Activated naive CD8-positive, alpha-beta T cell treated with anti-CD3 and anti-CD28 coated beads for 36 hours (primary cell): ENCODE measurements at regions not wholly inside any gene's neighbourhood (a gene's known extent, or its start where the extent isn't known, plus 50 kb on each side); places are given as distances from the start of the nearest gene placed in this dataset.

Experiments used
- DNase-seq: peaks from one replicate; pipeline ENCODE4 v3.0.0; 2021
- H3K27ac Mint-ChIP-seq: one replicate; pipeline ENCODE4 v1.8.0; 2022; ENCODE audit warnings: mild to moderate bottlenecking, moderate library complexity, mixed read lengths
- H3K27me3 Mint-ChIP-seq: one replicate; pipeline ENCODE4 v1.8.0; 2022; ENCODE audit warnings: mild to moderate bottlenecking, mixed read lengths
- H3K36me3 Mint-ChIP-seq: one replicate; pipeline ENCODE4 v1.8.0; 2021; ENCODE audit warnings: mild to moderate bottlenecking, mixed read lengths
- H3K4me1 Mint-ChIP-seq: one replicate; pipeline ENCODE4 v1.8.0; 2021; ENCODE audit warnings: mixed read lengths
- H3K4me3 Mint-ChIP-seq: one replicate; pipeline ENCODE4 v1.8.0; 2022; ENCODE audit warnings: mild to moderate bottlenecking, moderate library complexity, mixed read lengths
- H3K9me3 Mint-ChIP-seq: one replicate; pipeline ENCODE4 v1.8.0; 2022; ENCODE audit warnings: mixed read lengths

GRCh38 chr5:3373391-3373790 is 222.2 kb upstream of the IRX1 start:
- H3K4me3 Mint-ChIP-seq: no peak overlapping the region
- H3K27me3 Mint-ChIP-seq: no peaks in the 10 kb centered on the region
- peaks cover 11% of the 10 kb centered on the region for H3K9me3 Mint-ChIP-seq
- no peak for DNase-seq
- no peak overlapping the region for H3K27ac Mint-ChIP-seq
- H3K36me3 Mint-ChIP-seq: no peaks in the 10 kb centered on the region
- no peaks in the 10 kb centered on the region for H3K4me1 Mint-ChIP-seq

DNA sequence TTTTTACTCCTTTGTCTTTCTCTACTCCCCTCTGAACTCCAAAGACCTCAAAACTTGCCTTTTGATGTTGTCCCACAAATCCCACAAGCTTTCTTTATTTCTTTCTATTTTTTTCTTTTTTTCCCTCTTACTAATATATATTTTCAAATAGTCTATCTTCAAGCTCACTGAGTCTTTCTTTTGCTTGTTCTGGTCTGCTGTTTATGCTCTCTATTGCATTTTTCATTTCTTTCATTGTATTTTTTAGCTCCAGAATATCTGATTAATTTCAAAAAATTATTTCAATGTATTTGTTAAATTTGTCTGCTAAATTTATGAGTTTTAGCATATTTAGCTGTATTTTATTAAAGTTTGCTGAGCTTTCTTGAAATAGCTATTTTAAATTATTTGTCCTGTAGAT is 223.3 kb upstream of the IRX1 start:
- Mint-ChIP-seq H3K9me3 (peaks cover 11% of the 10 kb centered on the region), H3K4me1 (no peaks in the 10 kb centered on the region), H3K36me3 (no peaks in the 10 kb centered on the region)

GRCh38 chr5:3365501-3366215 is 230.0 kb upstream of the IRX1 start:
- Mint-ChIP-seq H3K4me1 (no peaks in the 10 kb centered on the region), H3K27me3 (no peaks in the 10 kb centered on the region), H3K4me3 (no peak overlapping the region), H3K27ac (no peak overlapping the region), H3K9me3 (no peaks in the 10 kb centered on the region), H3K36me3 (no peaks in the 10 kb centered on the region)
- no peak for DNase-seq

More for the DNA sequence above, 223.3 kb upstream of the IRX1 start:
- H3K4me3 Mint-ChIP-seq: no peak overlapping the region
- no peaks in the 10 kb centered on the region for H3K27me3 Mint-ChIP-seq
- no peak overlapping the region for H3K27ac Mint-ChIP-seq
- no peak for DNase-seq

GRCh38 chr5:3364941-3365340 is 230.7 kb upstream of the IRX1 start:
- no peak overlapping the region for H3K4me3 Mint-ChIP-seq
- no peak for DNase-seq
- H3K27ac Mint-ChIP-seq: no peak overlapping the region
- no peaks in the 10 kb centered on the region for H3K36me3 Mint-ChIP-seq
- peaks cover 1% of the 10 kb centered on the region for H3K9me3 Mint-ChIP-seq
- H3K4me1 Mint-ChIP-seq: no peaks in the 10 kb centered on the region
- no peaks in the 10 kb centered on the region for H3K27me3 Mint-ChIP-seq

DNA sequence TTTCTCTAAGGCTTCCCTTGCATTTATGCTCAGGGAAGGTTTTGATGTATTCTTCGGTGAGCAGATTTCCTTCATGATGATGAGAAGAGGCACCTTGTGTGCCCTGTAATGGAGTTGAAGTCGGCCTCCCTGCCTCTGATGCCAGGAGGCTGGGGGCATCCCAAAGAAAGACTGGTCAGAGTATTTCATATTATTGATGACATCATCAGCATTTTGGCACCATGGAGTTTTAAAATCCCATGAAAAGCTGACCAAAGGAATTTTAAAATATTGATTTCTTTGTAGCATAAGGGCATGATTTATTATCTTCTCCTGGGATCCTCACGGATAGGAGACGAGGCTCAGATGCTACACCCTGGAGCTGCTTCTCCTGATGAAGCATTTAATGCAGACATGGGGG is 231.2 kb upstream of the IRX1 start:
- Mint-ChIP-seq H3K27me3 (no peaks in the 10 kb centered on the region), H3K9me3 (peaks cover 1% of the 10 kb centered on the region), H3K4me1 (no peaks in the 10 kb centered on the region), H3K4me3 (no peak overlapping the region), H3K36me3 (no peaks in the 10 kb centered on the region), H3K27ac (no peak overlapping the region)
- DNase-seq: no peak

DNA sequence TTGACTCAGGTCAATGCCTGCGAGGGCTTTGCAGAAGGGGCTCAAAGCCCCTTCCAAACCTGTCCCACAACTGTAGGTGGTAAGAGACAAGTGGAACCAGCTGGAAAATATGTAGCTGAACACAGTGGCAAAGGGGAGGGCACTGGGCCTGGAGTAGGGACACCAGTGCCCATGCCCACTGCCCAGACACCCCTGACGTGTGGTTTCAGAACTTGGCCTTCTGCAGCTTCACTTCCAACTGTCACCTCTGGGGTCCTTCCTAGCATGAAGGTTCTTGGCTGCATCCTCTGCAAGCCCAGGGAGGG is 233.1 kb upstream of the IRX1 start:
- peaks cover 1% of the 10 kb centered on the region for H3K9me3 Mint-ChIP-seq
- no peak for DNase-seq
- H3K4me3 Mint-ChIP-seq: no peak overlapping the region
- H3K27ac Mint-ChIP-seq: no peak overlapping the region
- H3K4me1 Mint-ChIP-seq: no peaks in the 10 kb centered on the region
- H3K36me3 Mint-ChIP-seq: no peaks in the 10 kb centered on the region
- H3K27me3 Mint-ChIP-seq: no peaks in the 10 kb centered on the region

GRCh38 chr5:3361811-3362605 is 233.6 kb upstream of the IRX1 start:
- Mint-ChIP-seq H3K9me3 (peaks cover 1% of the 10 kb centered on the region), H3K27ac (no peak overlapping the region), H3K27me3 (no peaks in the 10 kb centered on the region), H3K4me3 (no peak overlapping the region), H3K4me1 (no peaks in the 10 kb centered on the region), H3K36me3 (no peaks in the 10 kb centered on the region)
- no peak for DNase-seq

GRCh38 chr5:3359642-3360041 is 236.0 kb upstream of the IRX1 start:
- no peaks in the 10 kb centered on the region for H3K27me3 Mint-ChIP-seq
- H3K36me3 Mint-ChIP-seq: no peaks in the 10 kb centered on the region
- no peak overlapping the region for H3K27ac Mint-ChIP-seq
- no peak overlapping the region for H3K4me3 Mint-ChIP-seq
- no peaks in the 10 kb centered on the region for H3K4me1 Mint-ChIP-seq
- DNase-seq: no peak
- H3K9me3 Mint-ChIP-seq: peaks cover 1% of the 10 kb centered on the region

- H3K27ac Mint-ChIP-seq: no peak overlapping the region
- no peak for DNase-seq
Measured at GRCh38 chr5:3357291-3357690, 238.3 kb upstream of the IRX1 start.

GRCh38 chr5:3356016-3356415 is 239.6 kb upstream of the IRX1 start:
- peaks cover 5% of the 10 kb centered on the region for H3K27me3 Mint-ChIP-seq
- no peak overlapping the region for H3K27ac Mint-ChIP-seq
- no peaks in the 10 kb centered on the region for H3K36me3 Mint-ChIP-seq
- no peak for DNase-seq
- no peaks in the 10 kb centered on the region for H3K4me1 Mint-ChIP-seq
- no peak overlapping the region for H3K4me3 Mint-ChIP-seq
- H3K9me3 Mint-ChIP-seq: peaks cover 1% of the 10 kb centered on the region

More at GRCh38 chr5:3357291-3357690, 238.3 kb upstream of the IRX1 start:
- Mint-ChIP-seq H3K9me3 (peaks cover 1% of the 10 kb centered on the region), H3K36me3 (no peaks in the 10 kb centered on the region), H3K4me3 (no peak overlapping the region), H3K27me3 (peaks cover 5% of the 10 kb centered on the region), H3K4me1 (no peaks in the 10 kb centered on the region)

DNA sequence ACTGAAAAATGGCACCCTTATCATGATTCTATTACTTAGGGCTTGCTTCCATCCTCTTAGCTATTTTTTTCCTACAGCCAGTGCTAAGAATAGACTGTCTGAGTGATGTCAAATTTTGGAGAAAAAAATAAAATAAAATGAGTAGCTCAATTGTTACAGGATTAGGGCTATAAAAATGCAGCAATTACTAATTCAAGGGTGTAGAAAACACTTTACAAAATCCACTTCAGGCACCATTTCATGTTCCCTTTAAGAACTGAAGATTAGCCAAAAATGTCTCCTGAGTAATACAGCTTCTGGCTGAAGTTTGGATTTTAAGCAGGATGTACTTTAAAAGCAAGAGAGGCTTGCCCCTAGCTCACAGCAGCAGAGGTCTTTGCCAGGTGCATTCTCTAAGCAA is 240.5 kb upstream of the IRX1 start:
- no peak for DNase-seq
- Mint-ChIP-seq H3K27me3 (peaks cover 5% of the 10 kb centered on the region), H3K9me3 (no peaks in the 10 kb centered on the region), H3K4me3 (no peak overlapping the region), H3K36me3 (no peaks in the 10 kb centered on the region), H3K4me1 (no peaks in the 10 kb centered on the region), H3K27ac (no peak overlapping the region)

DNA sequence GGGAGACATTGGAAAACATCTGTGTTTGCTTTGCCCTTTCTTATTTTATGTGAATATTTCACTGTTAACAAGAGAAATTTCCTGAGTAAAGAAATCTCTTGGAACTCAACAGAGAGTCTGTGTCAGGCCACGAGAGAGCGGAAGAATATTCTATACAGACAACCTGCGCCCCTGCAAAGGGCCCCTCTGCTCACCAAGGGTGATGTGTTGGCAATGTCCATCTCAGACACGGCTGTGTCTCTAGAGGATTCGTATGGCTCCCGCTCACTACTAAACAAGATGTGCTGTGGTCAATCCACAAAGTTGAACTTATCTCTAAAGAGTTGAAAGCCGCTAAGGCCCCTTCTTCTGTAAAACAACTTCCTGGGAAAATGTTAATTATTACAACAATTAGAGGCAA is 241.0 kb upstream of the IRX1 start:
- Mint-ChIP-seq H3K36me3 (no peaks in the 10 kb centered on the region), H3K4me3 (no peak overlapping the region), H3K27ac (no peak overlapping the region), H3K4me1 (no peaks in the 10 kb centered on the region), H3K27me3 (peaks cover 5% of the 10 kb centered on the region), H3K9me3 (no peaks in the 10 kb centered on the region)
- no peak for DNase-seq

GRCh38 chr5:3353561-3353960 is 242.1 kb upstream of the IRX1 start:
- no peak overlapping the region for H3K4me3 Mint-ChIP-seq

DNA sequence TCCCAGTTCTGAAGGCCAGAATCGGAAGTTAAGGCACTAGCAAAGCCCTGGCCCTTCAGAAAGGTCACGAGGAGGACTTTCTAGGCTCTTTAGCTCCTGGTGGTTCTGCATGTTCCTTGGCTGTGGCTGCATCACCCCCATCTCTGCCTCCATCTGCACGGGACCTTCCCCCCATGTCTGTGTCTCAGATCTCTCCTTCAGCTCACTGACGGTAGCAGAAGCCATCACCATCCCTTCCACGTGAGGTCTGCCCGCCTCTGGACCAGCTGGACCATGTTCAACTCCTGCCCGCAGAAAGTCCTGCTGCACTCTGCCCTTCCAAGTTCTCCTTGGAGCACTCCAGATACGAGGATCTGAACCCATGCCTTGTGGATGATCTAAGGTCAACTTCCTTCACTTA is 242.9 kb upstream of the IRX1 start:
- Mint-ChIP-seq H3K4me1 (no peaks in the 10 kb centered on the region), H3K4me3 (no peak overlapping the region), H3K27ac (no peak overlapping the region), H3K9me3 (no peaks in the 10 kb centered on the region), H3K36me3 (no peaks in the 10 kb centered on the region), H3K27me3 (peaks cover 5% of the 10 kb centered on the region)
- DNase-seq: no peak

More at GRCh38 chr5:3353561-3353960, 242.1 kb upstream of the IRX1 start:
- H3K27me3 Mint-ChIP-seq: peaks cover 5% of the 10 kb centered on the region
- DNase-seq: no peak
- H3K9me3 Mint-ChIP-seq: no peaks in the 10 kb centered on the region
- no peaks in the 10 kb centered on the region for H3K4me1 Mint-ChIP-seq
- no peaks in the 10 kb centered on the region for H3K36me3 Mint-ChIP-seq
- no peak overlapping the region for H3K27ac Mint-ChIP-seq

- no peaks in the 10 kb centered on the region for H3K9me3 Mint-ChIP-seq
- H3K27me3 Mint-ChIP-seq: peaks cover 5% of the 10 kb centered on the region
- DNase-seq: no peak
- H3K4me3 Mint-ChIP-seq: no peak overlapping the region
- no peaks in the 10 kb centered on the region for H3K4me1 Mint-ChIP-seq
- no peaks in the 10 kb centered on the region for H3K36me3 Mint-ChIP-seq
- H3K27ac Mint-ChIP-seq: no peak overlapping the region
Measured at GRCh38 chr5:3351581-3352442, 243.8 kb upstream of the IRX1 start.
